Osteoblast (primary cell): ENCODE measurements at regions not wholly inside any gene's neighbourhood (a gene's known extent, or its start where the extent isn't known, plus 50 kb on each side); places are given as distances from the start of the nearest gene placed in this dataset.
"Not testable (repeated sequence)": the region's sequence is repeated elsewhere in the genome, so short reads cannot be mapped to it uniquely, and the experiment has no call there.

Experiments
- DNase-seq: peaks from one replicate; pipeline ENCODE4 v3.0.0; 2011; ENCODE audit warnings: low spot score, mixed read lengths; ENCODE audit not compliant: insufficient read length; ENCODE audit errors: missing footprints
- H2AFZ ChIP-seq: 2 replicates; pipeline ENCODE4 v1.6.0; 2011; ENCODE audit warnings: mild to moderate bottlenecking, low read length
- H3K27ac ChIP-seq: 2 replicates; pipeline ENCODE4 v1.5.1; 2011; ENCODE audit warnings: mild to moderate bottlenecking, low read depth, low read length, moderate library complexity
- H3K27me3 ChIP-seq: 2 replicates; pipeline ENCODE4 v1.6.0; 2012; ENCODE audit warnings: mild to moderate bottlenecking, control low read depth, inconsistent platforms, low read length, moderate library complexity; ENCODE audit not compliant: insufficient read depth
- H3K36me3 ChIP-seq: 2 replicates; pipeline ENCODE4 v1.5.1; 2011; ENCODE audit warnings: mild to moderate bottlenecking, low read length, control low read depth, moderate library complexity; ENCODE audit not compliant: insufficient read depth
- H3K4me1 ChIP-seq: 2 replicates; pipeline ENCODE4 v1.5.1; 2011; ENCODE audit warnings: mild to moderate bottlenecking, low read length, control low read depth, moderate library complexity; ENCODE audit not compliant: insufficient read depth
- H3K4me2 ChIP-seq: 2 replicates; pipeline ENCODE4 v1.6.0; 2011; ENCODE audit warnings: mild to moderate bottlenecking, low read length; ENCODE audit not compliant: insufficient read depth
- H3K4me3 ChIP-seq: fragments of 200-600 bp; sonication (generic); 3 replicates; pipeline ENCODE4 v1.5.1; 2012; ENCODE audit warnings: mild to moderate bottlenecking, low read length, inconsistent platforms; ENCODE audit not compliant: insufficient read depth
- H3K79me2 ChIP-seq: 2 replicates; pipeline ENCODE4 v1.6.0; 2012; ENCODE audit warnings: mild to moderate bottlenecking, low read length, control low read depth, inconsistent platforms; ENCODE audit not compliant: insufficient read depth
- H3K9me3 ChIP-seq: 2 replicates; pipeline ENCODE4 v1.5.1; 2011; ENCODE audit warnings: low read depth, low read length, control low read depth
- H4K20me1 ChIP-seq: 2 replicates; pipeline ENCODE4 v1.6.0; 2012; ENCODE audit warnings: mild to moderate bottlenecking, low read length, control low read depth; ENCODE audit not compliant: insufficient read depth
- TF ChIP-seq, protein P1 (sequence below): IDR thresholded peaks from 2 replicates; pipeline ENCODE4 v1.5.1; 2011; ENCODE audit warnings: mild to moderate bottlenecking, low read depth, low read length, moderate library complexity; ENCODE audit errors: extremely low read depth

DNA sequence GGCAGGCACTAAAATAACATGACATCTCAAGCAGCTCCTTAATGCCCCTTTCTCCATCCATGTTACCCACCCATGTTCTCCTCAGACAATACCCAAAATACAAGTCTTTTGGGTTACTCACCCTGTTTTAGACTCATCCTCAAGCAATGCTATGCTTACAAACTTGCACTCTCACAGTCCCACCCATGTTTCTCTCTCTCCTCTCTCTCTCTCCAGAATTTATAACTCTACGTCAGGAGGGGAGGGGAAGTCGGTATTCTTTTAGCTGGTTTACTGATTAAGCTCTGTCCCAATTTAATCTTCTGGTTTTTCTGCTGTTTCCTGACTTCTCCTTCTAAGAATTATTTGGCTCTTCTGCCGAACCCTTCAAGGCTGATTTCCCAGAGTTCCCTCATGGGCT is 98.0 kb upstream of the NR5A2 start:
- Histone ChIP-seq H3K36me3 (no peaks in the 10 kb centered on the region), H3K4me1 (no peaks in the 10 kb centered on the region), H3K27ac (no peak overlapping the region), H3K4me2 (no peak overlapping the region), H3K4me3 (no peak overlapping the region), H2AFZ (no peak overlapping the region), H4K20me1 (no peaks in the 10 kb centered on the region), H3K27me3 (no peaks in the 10 kb centered on the region), H3K79me2 (no peaks in the 10 kb centered on the region), H3K9me3 (no peaks in the 10 kb centered on the region)
- no peak for DNase-seq
- TF ChIP-seq, protein P1, sequence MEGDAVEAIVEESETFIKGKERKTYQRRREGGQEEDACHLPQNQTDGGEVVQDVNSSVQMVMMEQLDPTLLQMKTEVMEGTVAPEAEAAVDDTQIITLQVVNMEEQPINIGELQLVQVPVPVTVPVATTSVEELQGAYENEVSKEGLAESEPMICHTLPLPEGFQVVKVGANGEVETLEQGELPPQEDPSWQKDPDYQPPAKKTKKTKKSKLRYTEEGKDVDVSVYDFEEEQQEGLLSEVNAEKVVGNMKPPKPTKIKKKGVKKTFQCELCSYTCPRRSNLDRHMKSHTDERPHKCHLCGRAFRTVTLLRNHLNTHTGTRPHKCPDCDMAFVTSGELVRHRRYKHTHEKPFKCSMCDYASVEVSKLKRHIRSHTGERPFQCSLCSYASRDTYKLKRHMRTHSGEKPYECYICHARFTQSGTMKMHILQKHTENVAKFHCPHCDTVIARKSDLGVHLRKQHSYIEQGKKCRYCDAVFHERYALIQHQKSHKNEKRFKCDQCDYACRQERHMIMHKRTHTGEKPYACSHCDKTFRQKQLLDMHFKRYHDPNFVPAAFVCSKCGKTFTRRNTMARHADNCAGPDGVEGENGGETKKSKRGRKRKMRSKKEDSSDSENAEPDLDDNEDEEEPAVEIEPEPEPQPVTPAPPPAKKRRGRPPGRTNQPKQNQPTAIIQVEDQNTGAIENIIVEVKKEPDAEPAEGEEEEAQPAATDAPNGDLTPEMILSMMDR: no peak

DNA sequence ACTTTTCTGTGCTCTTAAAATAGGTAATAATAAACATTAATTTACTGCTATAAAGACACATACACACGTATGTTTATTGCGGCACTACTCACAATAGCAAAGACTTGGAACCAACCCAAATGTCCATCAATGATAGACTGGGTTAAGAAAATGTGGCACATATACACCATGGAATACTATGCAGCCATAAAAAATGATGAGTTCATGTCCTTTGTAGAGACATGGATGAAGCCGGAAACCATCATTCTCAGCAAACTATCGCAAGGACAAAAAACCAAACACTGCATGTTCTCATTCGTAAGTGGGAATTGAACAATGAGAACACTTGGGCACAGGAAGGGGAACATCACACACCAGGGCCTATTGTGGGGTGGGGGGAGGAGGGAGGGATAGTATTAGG is 97.4 kb upstream of the NR5A2 start:
- not testable (repeated sequence) for H4K20me1 ChIP-seq

DNA sequence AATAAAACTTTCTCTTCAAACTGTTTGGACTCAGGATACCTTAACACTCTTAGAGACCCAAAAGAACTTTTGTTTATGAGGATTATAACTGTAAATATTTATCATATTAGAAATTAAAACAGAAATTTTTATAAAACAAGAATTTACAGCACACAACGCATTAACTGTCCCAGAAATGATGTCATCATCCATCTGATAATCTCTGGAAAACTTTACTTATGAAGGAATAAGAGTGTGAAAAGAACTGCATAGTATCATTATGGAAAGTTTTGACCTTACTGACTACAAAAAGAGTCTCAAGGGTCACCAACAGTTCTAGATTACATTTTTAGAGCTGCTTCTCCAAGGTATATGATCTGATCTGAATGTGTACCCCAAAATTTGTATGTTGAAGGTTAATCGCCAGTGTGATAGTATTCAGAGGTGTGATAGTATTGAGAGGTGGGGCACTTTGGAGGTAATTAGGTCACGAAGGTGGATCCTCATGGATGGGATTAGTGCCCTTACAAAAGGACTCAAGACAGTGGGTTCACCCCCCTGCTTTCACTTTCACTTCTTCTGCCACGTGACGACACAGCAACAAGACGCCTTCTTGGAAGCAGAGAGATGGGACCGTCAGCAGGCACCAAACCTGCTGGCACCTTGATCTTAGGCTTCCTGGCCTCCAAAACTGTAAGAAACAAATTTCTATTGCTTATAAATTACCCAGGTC is 95.7 kb upstream of the NR5A2 start:
- H3K4me1 ChIP-seq: no peaks in the 10 kb centered on the region
- no peak overlapping the region for H3K27ac ChIP-seq
- TF ChIP-seq, protein P1: no peak
- no peak for DNase-seq
- no peaks in the 10 kb centered on the region for H3K36me3 ChIP-seq
- peak overlapping the region; percentile 52 for H3K4me2 ChIP-seq
- no peaks in the 10 kb centered on the region for H3K27me3 ChIP-seq
- no peaks in the 10 kb centered on the region for H3K79me2 ChIP-seq
- peak overlapping the region; percentile 26 for H2AFZ ChIP-seq
- H3K4me3 ChIP-seq: peak overlapping the region; percentile 36
- no peaks in the 10 kb centered on the region for H4K20me1 ChIP-seq
- no peaks in the 10 kb centered on the region for H3K9me3 ChIP-seq

More for the DNA sequence above, 97.4 kb upstream of the NR5A2 start:
- not testable (repeated sequence) for H3K79me2 ChIP-seq, H3K36me3 ChIP-seq, H3K4me3 ChIP-seq, H3K27me3 ChIP-seq, H3K27ac ChIP-seq, H2AFZ ChIP-seq, H3K4me2 ChIP-seq, H3K4me1 ChIP-seq, H3K9me3 ChIP-seq, DNase-seq

DNA sequence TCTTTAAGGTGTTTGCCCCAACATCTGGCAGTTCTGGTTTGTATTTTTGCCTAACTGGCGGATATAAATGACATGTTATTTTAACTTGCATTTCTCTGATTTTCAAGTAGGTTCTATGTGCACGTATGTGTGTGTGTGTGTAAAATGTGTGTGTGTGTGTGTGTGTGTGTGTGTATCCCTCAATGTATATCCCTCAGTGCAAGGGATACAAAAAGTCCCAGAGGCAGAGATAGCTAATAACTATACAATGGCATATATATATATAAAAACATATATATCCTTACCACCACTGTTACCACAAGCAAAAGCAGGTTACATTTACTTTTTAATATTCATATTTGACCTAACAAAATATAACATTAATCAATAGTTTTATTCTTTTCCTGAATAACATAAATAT is 95.0 kb upstream of the NR5A2 start:
- Histone ChIP-seq H2AFZ (no peak overlapping the region), H3K4me3 (peak overlapping the region; percentile 36)

More for the DNA sequence above, 95.0 kb upstream of the NR5A2 start:
- Histone ChIP-seq H3K36me3 (no peaks in the 10 kb centered on the region), H3K27me3 (no peaks in the 10 kb centered on the region), H3K27ac (no peak overlapping the region), H3K79me2 (no peaks in the 10 kb centered on the region), H4K20me1 (no peaks in the 10 kb centered on the region), H3K9me3 (no peaks in the 10 kb centered on the region), H3K4me1 (no peaks in the 10 kb centered on the region), H3K4me2 (peak overlapping the region; percentile 52)
- no peak for DNase-seq
- TF ChIP-seq, protein P1: no peak
